ENCODE measurements at regions not wholly inside any gene's neighbourhood (a gene's known extent, or its start where the extent isn't known, plus 50 kb on each side); places are given as distances from the start of the nearest gene placed in this dataset.
"Not testable (repeated sequence)": the region's sequence is repeated elsewhere in the genome, so short reads cannot be mapped to it uniquely, and the experiment has no call there.

DNA sequence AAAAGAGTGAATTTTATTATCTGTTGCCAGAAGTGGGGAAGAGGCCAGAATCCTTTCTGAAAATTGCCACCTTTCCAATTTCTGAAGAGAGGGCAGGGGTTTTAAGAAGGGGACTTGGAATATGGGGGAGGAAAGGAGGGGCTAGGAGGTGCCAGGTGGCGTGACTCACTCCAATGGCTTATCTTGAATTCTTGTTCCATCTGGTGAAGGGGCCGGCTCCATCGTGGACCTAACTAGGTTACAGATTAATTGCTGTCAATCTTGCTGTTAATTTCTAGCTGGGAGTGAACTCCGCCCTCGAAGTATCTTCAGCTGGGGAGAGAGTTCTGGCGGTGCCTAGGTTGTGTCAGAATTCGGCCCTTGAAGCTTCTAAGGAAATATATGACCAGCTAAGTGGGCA, 138.7 kb downstream of the YTHDC2 start:
- no peak for DNase-seq (ENCODE audit: low read depth in 4 of 4, low spot score in 3 of 4)

DNA sequence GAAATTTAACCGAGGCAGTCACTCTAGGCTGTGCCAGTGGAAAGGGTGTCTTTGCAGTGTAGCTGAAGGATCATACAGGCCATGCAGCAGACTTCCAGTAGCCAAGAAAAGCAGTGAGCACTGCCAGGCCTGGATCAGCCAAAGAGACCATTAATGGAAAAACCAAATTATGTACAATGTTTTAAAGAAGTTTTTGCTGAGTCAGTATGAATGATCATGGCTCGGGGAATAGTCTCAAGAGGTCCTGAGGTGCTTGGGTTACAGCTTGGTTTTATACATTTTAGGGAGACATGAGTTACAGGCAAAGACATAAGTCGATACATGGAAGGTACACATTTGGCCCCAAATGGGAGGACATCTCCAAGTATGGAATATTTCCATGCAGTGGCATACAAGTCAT, 141.3 kb downstream of the YTHDC2 start:
- DNase-seq (ENCODE audit: low read depth in 4 of 4, low spot score in 3 of 4), result no peak

DNA sequence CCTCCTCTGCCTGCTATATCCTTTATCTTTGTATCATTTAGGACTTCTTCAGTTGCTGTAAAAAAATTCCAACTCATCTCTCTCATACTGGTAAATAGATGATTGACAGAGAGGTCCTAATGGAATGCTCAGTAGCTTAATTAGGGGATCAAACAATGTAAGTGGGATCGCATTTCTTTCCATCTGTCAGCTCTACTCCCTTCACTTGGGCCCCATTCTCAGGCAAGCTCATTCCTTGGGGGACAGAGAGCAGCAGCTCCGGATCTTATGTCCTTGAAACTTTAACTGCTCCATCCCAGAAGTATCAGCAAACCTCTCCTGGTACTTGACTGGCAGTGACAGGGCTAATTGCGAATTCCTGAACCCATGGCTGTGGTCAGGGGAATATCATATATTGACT, 146.7 kb downstream of the YTHDC2 start:
- DNase-seq (ENCODE audit: low read depth in 4 of 4, low spot score in 3 of 4), result no peak

DNA sequence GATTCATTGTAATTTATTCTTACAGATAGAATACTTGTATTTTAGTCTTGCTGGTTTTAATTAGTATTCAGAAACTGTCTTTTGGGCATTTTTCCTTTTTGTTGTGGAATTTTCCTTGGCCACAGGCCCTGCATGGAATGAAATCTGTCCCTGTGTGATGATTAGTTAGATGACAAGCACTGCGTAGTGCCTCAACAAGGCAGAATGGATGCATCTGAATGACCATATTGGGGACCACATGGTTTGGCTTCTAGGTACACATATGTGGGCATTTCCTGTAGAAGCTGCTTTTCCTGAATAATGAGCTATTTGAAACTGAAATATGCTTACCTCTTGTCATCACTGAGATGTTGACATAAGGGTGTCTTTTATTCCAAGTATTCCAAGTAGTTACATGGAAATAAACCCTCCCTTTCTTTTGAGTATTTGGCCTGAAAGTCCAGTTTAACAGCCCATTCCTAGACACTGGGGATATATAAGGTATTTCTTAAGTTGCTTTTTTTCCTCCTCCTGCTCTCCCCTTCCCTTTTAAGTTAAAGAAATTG, 147.3 kb downstream of the YTHDC2 start:
- DNase-seq (ENCODE audit: low read depth in 4 of 4, low spot score in 3 of 4), result no peak

DNA sequence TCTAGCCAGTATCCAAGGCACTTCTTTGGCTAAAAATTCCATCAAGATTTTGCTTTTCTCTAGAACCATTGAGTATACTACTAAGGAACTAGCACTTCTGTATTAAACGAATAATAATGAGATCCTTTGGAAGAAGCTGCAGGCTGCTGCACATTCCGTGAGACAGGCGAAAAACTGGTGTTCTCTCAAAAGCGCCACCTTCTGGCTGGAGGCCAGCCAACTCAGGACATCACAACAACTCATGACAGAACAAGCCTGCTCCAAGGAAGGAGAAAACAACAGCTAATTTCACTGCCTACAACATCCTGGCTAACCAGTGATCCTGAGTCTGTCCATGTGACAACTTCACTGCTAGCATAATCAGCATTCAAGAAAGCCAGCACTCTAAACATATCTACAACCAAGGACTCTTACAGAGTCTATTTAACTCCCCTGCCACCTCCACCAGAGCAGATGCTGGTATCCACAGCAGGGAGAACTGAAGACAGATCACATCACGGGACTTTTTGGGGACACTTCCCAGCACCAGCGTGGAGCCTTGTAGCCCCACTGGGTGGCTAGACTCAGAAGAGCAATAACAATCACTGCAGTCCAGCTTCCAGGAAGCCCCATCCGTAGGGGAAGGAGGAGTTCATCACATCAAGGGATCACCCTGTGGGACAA, 150.5 kb downstream of the YTHDC2 start:
- DNase-seq (ENCODE audit: low read depth in 4 of 4, low spot score in 3 of 4), result no peak

DNA sequence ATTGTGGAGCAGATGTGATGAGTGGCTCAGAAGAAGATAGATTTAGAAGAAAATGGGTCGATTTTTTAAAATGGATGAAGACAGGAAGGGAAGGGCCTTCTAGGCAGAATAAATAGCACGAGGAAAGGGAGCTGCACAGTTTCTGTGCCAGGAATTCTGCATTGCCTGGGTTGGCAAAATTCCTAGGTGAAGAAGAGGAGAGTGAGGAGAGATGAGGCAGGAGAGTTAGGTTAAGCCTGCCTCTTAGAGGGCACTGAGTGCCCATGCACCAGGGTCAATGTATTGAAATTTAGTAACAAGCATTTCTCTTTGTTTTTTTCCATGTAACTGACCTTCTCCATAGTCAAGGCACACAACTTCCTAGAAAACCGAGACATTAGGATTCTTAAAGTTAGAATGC, 159.5 kb downstream of the YTHDC2 start:
- no peak for DNase-seq (ENCODE audit: low read depth in 4 of 4, low spot score in 3 of 4)

DNA sequence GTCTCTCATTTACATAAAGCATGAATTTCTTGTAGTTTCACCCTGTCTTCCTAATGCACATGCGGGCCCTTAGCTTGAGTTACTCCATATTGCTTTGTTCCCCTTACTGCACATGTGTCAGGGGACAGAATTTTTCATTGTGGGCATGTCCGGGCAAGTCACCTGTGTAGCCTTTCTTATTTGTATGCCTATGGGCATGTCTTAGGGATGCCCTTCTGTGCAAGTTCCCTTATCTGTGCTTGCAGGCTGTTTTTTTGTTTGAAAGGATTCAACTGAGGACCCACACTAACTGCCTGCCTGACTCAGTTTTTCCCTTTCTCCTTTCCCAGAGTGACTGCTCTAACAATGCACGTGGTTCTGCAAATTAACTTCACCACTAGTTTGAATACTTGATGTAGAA, 161.7 kb downstream of the YTHDC2 start:
- no peak for DNase-seq (ENCODE audit: low read depth in 4 of 4, low spot score in 3 of 4)

DNA sequence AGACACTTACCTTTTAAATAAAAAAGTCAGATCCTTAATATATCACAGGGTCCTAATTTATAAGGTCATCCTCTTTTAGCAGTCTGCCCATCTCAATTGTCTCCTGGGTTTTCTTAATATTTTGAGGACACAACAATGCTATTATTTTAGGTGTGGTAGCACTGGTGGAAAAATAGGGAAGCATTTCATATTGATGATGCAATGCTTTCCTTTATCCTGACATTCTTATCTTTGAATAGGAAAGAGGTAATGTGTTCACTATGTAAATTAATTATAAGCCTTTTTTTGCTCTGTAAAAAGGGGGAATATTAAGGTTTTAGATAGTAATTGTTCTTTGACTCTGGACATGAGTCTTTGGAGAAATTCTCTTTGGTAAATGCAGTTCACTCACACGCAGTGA, 164.7 kb downstream of the YTHDC2 start:
- no peak for DNase-seq (ENCODE audit: low read depth in 4 of 4, low spot score in 3 of 4)

DNA sequence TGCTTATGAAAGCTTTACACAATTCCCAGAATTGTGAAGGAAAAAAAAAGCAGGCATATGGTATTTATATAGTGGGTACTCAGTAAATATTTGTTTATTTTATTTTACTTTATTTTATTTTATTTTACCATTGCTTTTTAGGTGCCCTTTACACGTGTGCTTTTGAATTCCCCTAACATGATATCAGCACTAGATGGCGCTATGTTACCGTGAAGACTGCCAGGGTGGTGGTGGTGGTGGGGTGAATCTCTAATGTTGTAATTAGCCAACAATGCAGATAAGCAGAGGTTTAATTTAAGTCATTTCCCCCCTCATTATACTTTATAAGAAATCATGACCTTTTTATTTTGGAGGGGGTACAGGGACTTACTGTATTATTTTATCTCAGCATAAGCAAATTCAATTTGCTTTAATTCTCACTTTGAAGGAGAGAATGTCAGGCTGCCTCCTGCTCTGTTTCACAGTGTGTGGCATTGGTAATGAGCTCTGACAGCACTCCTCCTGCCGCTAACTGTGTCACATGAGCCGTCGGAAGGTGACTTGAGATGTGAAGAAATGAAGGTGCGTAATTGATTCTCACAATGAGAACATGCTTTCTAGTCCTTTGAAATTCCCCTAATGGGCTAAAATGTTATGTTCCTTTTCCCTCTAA, 165.6 kb downstream of the YTHDC2 start:
- no peak for DNase-seq (ENCODE audit: low read depth in 4 of 4, low spot score in 3 of 4)

DNA sequence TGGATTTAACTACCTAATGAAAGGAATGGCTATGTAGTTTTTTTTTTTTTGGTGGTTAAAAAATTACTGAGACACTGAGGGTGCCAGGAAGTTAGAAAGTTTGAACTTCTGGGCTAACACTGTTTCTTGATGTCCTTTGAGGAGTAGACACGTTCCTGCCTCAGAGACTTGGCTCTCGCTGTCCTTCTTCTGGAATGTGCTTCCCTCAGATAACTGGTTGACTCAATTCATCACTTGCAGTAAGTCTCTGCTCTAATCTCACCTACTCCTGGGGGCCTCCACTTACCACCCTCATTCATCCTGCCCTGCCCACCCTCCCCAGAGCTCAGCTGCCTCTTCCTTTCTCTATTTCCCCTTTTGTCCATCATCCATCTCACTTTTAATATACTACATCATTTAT, 167.0 kb downstream of the YTHDC2 start:
- no peak for DNase-seq (ENCODE audit: low read depth in 4 of 4, low spot score in 3 of 4)

DNA sequence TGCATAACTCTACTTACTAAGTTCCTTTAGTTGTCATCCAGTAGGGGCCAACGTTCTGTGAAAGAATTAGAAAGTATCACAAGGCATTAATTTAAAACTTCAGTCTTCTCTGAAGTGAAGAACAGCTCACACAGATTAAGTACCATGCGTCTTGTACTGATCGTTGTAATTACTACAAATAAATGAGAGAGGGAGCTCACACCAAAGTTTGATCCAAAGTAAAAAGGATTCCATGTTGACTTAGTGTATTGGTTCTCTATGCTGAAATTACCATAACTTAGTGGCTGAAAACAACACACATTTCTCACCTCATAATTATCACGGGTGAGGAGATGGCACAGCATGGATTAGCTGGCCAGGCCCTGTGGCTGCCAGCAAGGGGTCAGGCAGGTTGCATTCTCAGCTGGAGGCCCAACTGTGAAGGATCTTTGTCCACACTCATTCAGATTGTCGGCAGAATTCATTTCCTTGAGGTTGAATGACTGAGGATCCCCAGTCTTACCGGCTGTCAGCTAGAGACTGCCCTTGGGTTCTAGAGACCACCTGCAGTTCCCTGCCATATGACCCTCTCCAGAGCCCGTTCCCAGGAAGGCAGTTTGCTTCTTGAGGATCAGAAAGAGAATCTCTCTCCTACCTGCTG, 169.1 kb downstream of the YTHDC2 start:
- no peak for DNase-seq (ENCODE audit: low read depth in 4 of 4, low spot score in 3 of 4)

DNA sequence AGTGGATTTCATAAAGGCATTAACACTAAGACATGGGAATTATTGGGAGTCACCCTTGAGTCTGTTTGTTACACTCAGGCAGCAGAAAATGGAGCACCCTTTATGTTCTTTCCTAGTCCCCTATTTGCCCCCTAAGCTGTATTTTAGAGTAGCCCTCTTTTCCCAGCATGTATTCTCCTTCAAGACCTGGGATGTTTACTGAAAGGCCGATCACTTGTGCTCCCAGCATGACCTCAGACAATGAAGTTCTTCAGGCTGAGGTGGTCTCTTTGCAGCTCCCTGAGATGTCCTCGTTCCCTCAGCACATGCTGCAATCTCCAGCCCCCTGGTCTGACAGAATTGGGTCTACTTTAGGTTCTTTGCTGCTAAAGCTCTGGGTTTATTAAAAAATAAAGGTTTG, 169.7 kb downstream of the YTHDC2 start:
- no peak for DNase-seq (ENCODE audit: low read depth in 4 of 4, low spot score in 3 of 4)

DNA sequence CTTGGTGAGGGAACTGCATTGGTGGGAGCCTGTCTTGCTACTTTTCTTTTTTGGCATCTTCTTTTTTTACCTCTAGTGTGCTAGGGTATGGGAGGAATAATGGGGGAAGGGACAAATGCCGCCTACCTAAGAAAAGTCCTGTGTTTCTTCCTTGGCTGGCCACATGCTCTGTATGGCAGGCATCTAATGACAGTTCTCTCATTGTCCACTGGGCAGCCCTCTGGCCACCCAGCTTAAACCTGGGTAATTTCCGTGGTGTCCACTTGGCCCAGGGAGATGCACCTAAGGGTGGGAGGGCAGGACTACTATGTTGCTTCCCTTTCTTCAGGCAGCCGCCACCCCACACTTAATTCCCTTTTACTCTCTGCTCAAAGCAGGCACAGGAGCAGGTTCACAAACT, 173.1 kb downstream of the YTHDC2 start:
- DNase-seq (ENCODE audit: low read depth in 4 of 4, low spot score in 3 of 4), result no peak

DNA sequence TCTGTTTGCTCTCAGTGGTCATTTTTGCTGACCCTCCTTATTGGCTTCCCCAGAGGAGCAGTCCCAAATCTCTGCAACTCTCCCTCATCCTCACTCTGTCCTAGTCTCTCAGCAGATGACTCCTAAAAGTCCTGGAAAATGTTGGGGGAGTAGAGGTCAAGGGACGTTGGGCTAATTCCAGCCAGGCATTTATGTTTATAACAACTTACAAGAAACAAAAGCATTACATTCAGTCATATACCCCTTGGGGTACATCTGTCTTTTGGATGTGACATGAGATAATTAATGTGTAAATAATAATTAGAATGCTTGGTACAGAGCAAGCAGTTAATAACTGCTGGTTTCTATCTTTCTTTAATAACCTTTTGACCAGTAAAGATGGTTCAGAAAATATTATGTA, 176.2 kb downstream of the YTHDC2 start:
- DNase-seq (ENCODE audit: low read depth in 4 of 4, low spot score in 3 of 4), result peak in 1 of 4 donors; percentile 48

DNA sequence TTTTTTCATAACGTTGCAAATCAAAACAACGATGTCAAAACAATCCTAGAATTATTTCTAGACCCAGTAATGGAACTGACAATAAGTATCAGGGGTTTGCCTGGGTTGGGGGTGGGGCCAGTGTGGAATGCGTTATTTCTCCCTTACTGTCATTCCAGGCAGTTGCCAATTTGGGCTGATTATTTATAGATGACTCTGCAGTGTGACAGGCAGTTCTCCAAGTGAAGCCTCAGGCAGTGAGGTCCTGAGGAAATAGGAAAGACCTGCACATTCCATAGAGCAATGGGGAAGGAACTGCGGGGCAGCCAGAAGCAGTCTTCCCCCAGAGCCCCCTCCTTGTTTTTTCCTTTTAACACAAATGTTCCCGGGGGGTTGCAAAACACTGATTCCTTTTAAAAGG, 179.0 kb downstream of the YTHDC2 start:
- no peak for DNase-seq (ENCODE audit: low read depth in 4 of 4, low spot score in 3 of 4)

DNA sequence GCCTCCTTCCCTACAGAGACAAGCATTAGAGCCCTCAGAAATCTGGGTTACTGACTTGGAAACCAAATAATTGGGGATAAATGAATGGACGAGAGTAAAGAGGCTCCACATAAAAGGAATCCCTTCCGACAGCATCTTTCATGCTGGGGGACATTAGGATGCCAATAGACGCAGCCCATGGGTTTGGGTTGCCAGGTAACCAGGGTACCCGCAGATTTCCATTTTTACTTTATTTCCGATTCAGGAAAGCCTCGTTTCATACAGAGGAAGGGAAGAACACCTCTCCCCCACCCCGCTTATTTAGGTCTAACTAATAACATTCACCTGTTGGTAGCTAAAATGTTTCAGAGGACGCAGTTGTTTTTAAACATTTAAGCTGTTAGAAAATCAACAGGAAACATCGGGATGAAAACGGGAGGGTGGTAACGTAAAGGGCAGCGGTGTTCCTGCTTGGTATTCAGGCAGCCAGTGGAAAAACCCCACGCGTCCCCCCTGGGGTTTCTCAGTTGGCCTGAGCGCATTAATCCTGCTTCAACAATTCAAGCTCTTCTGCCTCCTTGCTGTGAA, 179.5 kb downstream of the YTHDC2 start:
- DNase-seq (ENCODE audit: low read depth in 4 of 4, low spot score in 3 of 4), result no peak

DNA sequence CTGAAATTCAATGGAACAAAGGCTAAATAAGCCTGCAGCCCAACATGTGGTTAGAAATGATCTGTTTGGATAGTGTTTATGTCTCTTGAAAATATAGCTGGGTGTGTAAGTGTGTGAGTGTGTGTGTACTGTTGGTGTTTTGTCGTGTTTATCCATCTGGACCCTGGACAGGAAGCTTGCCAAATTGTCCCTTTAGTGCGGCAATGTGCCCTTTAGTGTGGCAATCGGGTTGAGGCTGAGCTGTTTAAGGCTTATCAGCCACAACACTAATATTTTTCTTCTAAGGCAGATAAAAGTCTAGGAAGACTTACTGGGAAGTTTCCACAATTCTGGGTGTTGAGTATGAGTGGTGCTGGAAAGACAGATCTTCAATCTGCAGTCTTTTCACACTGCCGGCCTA, 180.2 kb downstream of the YTHDC2 start:
- no peak for DNase-seq (ENCODE audit: low read depth in 4 of 4, low spot score in 3 of 4)

DNA sequence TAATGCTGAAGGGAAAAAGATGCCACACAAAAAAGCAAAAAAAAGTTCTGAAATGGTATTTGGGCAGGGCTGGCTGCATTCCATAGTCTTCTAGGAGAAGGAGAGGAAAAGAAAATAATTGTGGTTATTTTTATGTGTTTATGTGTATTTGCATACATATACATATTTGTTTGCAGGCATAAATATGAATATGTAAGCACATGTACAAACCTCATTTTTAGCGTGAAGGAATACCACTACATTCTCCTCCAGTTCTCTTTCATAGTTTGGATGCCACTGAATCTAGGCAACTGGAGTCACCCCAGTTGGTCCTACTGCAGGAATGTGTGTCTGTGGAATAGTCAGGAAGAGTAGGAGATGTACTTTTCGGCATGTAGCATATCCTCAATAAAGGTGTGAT, 181.1 kb downstream of the YTHDC2 start:
- no peak for DNase-seq (ENCODE audit: low read depth in 4 of 4, low spot score in 3 of 4)

DNA sequence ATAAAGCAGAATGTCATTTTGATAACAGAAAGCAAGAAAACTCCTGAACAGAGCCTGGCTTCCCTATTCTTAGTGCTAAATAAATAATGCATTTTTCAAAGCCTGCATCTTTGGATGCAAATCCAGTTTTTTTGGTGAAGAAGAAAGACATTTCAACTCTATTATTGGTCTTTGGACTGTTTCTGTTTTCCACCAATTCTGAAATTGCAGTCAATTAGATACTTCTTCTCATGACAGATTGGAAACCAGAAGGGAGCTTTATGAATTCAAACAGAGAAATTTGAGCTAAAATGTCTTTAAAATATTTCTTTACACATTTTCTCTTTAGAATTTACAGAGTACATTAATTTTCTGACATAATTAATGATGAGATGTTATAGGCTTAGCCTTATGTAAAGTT, 189.8 kb downstream of the YTHDC2 start:
- DNase-seq (ENCODE audit: low read depth in 4 of 4, low spot score in 3 of 4), result no peak

DNA sequence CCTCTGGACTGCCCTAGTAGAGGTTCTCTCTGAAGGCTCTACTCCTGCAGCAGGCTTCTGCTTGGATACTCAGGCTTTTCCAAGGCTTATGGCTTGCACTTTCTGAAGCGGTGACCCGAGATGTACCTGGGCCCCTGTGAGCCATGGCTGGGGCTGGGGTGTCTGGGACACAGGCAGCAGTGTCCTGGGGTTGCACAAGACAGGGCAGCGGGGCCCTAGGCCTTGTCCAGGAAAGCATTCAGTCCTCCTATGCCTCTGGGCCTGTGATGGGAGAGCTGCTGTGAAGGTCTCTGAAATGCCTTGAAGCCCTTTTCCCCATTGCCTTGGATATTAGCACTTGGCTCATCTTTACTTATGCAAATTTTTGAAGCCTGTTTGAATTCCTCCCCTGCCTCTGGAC, 192.2 kb downstream of the YTHDC2 start:
- DNase-seq (ENCODE audit: low read depth in 4 of 4, low spot score in 3 of 4), result no peak

DNA sequence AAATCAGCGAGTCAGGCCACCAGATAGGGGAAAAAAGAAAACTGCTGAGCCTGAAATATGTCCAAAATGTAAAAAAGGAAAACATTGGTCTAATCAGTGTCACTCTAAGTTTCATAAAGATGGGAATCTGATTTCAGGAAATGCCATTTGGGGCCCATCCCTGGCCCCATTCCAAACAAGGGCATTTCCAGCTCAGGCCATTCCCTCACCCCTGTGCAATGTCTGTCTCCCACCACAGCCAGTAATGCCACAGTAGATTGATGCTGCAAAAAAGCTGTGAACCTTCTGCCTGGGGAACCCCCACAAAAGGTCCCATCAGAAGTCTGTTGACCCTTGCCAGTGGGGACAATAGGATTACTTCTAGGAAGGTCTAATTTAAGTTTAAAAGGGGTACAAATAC, 199.6 kb downstream of the YTHDC2 start:
- no peak for DNase-seq (ENCODE audit: low read depth in 4 of 4, low spot score in 3 of 4)

DNA sequence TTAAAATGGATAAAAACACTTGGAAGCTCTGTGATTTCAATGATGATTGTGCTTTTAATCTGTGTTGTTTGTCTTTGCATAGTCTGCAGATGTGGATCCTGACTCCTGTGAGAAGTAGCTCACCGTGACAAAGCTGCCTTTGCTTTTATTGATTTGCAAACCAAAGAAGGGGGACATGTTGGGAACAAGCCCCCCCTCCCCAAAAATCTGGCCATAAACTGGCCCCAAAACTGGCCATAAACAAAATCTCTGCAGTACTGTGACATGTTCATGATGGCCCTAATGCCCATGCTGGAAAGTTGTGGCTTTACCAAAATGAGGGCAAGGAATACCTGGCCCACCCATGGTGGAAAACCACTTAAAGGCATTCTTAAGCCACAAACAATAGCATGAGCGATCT, 202.4 kb downstream of the YTHDC2 start:
- not testable (repeated sequence) for DNase-seq (ENCODE audit: low read depth in 4 of 4, low spot score in 3 of 4)

Measured in left renal pelvis (tissue), 4 donors.